ENCODE measurements at regions not wholly inside any gene's neighbourhood (a gene's known extent, or its start where the extent isn't known, plus 50 kb on each side); places are given as distances from the start of the nearest gene placed in this dataset.
A peak's percentile ranks its signal among the peaks of the same experiment; 100 is the strongest.
"Not testable (repeated sequence)": the region's sequence is repeated elsewhere in the genome, so short reads cannot be mapped to it uniquely, and the experiment has no call there.

- DNase-seq, result no peak
Observed at GRCh38 chr2:53209679-53210458, 557.7 kb upstream of the CHAC2 start.

DNA sequence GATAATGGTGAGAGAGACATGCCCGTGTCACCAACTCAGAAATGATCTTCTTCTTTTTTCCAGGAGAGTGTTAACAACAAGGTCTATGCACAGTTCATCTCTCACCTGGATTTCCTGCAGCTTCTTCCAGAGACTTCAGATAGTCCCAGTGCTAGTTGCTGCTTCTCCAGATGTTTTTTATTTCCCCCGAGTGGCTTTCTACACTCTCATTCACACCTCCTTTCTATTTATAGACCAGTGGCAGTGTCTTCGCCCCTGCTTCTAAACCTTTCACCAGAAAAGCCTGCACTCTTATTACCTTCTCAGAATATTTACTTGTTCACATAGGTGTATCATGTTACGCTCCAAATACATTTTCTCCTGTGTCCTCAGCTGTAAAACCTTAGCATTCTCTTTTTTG, 558.8 kb upstream of the CHAC2 start:
- no peak for DNase-seq

- DNase-seq, result not testable (repeated sequence)
Observed at GRCh38 chr2:53206226-53206625, 561.4 kb upstream of the CHAC2 start.

GRCh38 chr2:53202063-53202462, 565.5 kb upstream of the CHAC2 start:
- DNase-seq, result peak; percentile 65 to 71

DNA sequence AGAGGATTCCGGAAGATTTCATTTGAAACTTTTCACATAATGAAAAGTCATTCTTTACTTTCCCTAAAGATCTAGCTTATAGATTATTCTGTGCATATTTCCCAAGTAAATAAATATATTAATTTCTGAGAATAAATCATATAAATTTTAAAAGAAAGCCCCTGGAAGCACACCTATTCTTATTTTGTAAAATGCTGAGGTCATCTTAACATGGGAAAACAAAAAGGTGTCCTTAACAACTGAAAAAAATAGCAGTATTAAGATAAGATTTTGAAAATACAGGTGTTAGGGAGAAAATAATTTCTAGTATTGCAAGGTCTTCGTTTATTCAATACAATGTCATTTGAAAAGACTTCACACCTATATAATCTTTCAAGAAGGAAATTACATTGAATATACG, 567.5 kb upstream of the CHAC2 start:
- no peak for DNase-seq

DNA sequence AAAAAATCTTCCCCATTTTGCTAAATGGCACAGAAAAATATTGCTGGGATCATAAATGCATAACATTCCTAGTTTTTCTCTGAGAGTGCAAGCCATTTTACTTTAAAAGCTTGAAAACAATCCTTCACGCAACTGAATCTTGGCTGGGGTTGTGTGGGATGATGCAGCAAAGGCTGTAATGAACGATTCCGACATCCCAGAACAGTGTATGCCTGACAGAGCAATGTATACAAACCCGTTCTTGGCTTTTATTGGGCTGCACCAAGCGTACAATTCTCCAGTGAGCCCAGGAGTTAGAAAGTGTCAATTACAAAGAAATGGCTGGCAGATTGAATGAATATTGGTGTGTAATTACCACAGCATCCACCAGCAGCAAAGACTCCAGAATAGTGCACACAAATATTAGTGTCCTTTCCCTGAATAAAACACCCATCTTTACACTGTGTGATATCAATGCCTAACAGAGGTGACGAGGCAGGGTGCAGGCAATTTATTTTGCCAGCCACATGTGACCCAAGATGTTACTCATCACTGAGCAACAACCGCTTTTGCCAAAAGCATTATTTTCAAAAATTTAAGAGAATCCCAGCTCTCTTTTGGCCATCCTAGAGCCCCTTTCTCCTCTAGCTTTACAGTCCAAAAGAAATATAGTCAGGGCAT, 578.6 kb upstream of the CHAC2 start:
- DNase-seq, result no peak

GRCh38 chr2:53183581-53183980, 584.0 kb upstream of the CHAC2 start:
- DNase-seq, result no peak

DNA sequence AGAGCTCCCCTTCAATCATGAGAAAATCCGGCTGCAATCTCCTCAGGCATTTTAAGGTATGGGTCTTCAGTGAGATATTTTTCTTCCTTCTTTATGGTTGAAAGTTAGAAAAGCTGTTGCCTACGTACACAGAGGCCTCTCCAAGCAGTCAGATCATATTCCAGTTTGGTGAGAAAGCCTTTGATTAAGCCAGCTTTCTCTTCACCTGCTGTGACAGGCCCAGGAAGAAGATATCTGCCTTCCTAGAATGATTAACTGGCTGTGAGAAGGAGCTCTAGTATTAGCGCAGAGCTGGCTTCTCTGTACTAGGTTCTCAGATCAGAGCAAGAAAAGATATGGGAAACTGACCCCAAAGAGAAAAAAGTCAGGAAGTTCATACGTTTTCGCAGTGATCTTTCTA, 585.0 kb upstream of the CHAC2 start:
- DNase-seq, result no peak

DNA sequence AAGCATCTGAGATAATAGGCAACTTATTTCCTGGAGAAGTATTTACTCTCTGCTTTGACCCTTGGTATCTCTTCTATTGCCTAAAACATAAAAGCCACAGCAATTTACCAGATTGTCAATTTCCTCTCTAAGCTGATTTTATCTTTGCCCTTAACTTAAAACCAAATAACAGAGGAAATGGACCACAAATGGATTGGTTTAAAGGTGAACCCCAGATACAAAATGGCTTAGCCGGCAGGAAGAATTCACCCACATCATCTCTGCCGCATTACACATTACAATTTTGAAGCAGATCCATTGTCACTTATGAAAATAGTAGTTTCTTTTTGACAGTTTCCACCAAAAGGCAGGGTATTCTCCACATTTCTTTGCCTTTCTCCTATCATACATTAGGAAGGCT, 585.8 kb upstream of the CHAC2 start:
- DNase-seq, result no peak

- DNase-seq, result no peak
Observed at GRCh38 chr2:53177327-53177726, 590.3 kb upstream of the CHAC2 start.

DNA sequence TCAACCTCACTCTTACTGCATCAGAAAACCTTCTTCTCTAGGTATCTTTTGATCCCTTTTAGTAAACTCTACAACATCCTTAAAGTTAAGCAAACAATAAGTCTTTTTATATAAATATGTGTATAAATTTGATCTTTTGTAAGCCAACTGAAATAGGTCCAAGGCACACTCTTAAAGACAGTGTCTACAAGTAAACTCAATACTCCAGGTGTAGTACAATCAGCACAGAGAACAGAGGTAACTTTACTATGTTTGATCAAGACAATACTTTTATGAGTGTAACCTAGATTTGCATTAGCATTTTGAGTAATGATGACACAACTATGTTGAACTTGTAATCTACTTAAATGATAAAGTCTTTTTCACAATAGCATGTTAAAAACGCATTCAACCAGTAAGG, 593.1 kb upstream of the CHAC2 start:
- DNase-seq, result no peak

GRCh38 chr2:53173698-53174455, 593.7 kb upstream of the CHAC2 start:
- peak in 1 of 2 donors; percentile 1 for DNase-seq

DNA sequence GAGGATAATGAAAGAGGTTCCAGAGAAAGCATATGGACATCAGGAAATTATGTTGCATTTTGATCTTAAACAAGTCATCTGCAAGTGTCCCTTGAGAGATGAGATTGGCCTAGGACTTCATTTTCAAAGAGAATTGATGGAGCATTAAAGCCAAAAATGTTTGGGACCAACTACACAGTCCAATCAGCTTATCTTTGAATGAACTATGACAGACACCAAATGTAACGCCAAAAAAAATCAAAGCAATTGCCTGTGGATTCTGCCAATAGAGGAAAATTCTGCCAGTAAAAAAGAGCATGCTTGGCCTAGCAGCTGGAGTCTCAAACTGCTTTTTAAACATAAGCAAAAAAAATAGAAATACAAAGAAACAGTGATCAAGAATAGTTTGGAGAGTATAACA, 594.5 kb upstream of the CHAC2 start:
- peak; percentile 85 to 90 for DNase-seq

GRCh38 chr2:53170466-53170865, 597.1 kb upstream of the CHAC2 start:
- DNase-seq, result peak; percentile 77 to 81

DNA sequence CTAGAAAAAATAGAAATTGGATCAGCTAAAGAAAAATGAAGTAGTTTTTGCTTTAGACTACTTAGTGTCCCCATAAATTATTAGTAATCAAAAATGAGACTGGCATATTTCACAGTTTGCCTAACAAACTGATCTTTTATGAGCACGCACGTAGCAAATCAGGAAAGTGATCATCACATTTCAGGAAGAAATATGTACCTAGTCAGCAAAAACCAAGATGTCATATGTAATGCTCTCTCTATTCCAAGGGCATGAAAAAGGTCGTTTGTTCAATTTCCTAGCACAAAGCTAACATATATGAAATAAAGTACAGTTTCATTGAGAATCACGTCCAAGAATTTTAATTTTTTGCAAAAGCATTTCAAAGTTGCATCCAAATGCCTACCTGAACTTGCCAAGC, 600.4 kb upstream of the CHAC2 start:
- no peak for DNase-seq

DNA sequence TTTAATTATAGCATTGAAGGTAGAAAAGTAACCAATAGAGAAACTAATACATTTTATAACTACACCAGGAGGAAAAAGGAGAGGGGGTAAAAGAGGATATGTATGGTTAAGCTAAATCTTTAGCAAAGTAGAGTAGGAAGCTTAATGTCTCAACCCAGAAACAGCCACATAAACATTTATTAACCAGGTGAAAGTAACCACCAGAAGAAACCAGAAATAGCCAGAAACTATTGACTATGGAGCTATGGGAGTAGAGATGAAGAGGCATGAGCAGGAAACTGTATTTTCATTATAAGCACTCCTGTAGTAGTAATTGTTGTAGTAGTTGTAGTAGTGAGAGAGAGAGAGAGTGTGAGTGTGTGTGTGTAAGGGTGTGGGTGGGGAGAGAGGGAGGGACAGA, 617.5 kb upstream of the CHAC2 start:
- DNase-seq, result no peak

- peak; percentile 21 to 42 for DNase-seq
Observed at GRCh38 chr2:53148221-53148620, 619.4 kb upstream of the CHAC2 start.

DNA sequence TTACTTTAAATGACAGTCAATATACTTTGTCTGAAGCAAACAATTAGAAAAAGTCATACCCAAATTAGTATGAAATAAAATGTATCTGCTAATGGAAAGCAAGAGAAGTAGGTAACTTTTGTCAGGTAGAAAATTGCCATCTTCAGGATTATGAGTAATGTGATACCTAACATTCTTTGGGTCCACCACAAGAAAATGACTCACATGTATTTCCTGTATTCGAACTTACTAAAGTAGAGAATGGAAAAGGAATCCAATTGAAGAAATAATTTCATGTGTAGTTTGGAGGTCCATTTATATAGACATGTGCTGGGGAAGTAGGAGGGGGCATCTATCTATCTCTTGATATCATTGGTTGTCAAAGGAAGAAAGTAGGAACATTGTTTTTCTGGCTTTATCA, 636.2 kb upstream of the CHAC2 start:
- no peak for DNase-seq

DNA sequence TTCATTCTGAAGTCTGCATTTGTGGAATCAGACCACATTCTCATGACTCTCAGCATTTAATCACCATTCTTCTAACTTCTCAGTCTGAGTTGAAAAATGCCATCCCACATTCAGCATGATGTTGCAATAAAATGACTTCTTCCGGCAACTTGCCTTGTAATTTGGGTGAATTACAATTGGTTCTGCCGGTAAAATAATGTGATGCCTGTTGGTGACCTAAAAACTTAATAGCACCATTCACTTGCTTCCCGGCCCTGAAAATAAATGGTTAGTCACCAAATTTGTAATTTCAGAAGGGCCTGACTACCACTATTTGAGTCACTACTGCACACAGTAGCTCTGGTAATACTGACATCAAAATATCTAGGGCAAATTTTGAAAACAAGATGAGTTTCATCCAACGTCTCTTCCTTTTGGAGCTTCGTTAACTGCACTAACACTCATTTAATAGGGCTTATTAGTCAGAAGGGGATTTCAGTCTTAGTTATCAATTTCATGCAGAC, 637.1 kb upstream of the CHAC2 start:
- DNase-seq, result no peak

- no peak for DNase-seq
Observed at GRCh38 chr2:53129851-53130250, 637.8 kb upstream of the CHAC2 start.

- DNase-seq, result no peak
Observed at GRCh38 chr2:53127061-53127650, 640.4 kb upstream of the CHAC2 start.

DNA sequence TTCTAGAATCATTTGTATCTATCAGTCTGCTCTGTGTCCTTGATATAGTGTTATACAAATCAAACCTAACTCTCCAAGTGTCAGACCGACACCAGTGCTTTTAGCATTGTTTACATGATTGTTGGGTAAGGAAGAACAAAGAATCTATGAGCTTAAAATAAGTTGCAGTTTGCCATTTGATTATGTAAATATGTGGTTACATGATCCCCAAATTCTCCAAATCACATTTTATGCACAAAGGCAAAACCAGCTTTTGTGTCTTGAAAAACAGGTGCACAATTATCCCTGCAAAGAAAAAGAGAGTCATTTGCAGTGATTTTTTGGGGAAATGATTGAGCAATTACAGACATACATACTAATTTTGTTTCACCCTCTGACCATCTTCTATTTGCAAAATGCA, 652.6 kb upstream of the CHAC2 start:
- no peak for DNase-seq
